ENCODE measurements at regions not wholly inside any gene's neighbourhood (a gene's known extent, or its start where the extent isn't known, plus 50 kb on each side); places are given as distances from the start of the nearest gene placed in this dataset.

DNA sequence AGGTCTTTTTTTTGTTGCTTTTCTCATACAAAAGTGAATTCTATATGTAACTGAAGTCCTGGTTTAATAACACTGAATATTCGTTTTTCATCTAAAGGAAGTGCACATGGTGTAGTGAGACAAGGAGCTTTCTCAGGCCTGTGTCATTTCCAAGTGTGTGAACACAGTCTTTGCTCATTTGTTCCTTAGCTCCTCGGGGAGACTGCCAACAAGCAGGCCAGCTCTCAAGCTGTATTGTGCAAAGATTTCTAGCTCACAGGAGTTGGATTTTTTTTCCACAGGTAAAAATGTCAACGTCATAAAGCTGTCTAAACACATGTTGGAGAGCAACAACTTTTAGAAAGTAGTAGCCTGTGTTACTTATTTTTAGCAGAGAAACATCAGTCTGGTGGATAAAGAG, 87.8 kb upstream of the S1PR1 start:
- no peaks in the 10 kb centered on the region for H3K36me3 ChIP-seq (ENCODE audit: control insufficient read depth in 4 of 4, insufficient read depth in 4 of 4, low read length in 4 of 4)
- peak; percentile 34 to 84 (median 64) for DNase-seq
- WGBS, 2 donors = 26 to 40% methylated on average over 3 of the region's 3 CpGs
- H3K4me1 ChIP-seq (ENCODE audit: control insufficient read depth in 5 of 5, insufficient read depth in 5 of 5, low read length in 5 of 5) = peaks cover 0 to 35% (median 12%) of the 10 kb centered on the region in 5 donors
- H3K27ac ChIP-seq (ENCODE audit: low read depth in 1 of 2, low read length in 1 of 2) = no peak overlapping the region
- no peak overlapping the region for H3K9ac ChIP-seq (ENCODE audit: insufficient read depth in 1 of 2, low read length in 2 of 2)
- no peak for ATAC-seq (ENCODE audit: insufficient read depth, low FRiP score)
- H3K9me3 ChIP-seq (ENCODE audit: control insufficient read depth in 4 of 4, insufficient read depth in 3 of 4, low read length in 3 of 4) = no peaks in the 10 kb centered on the region
- H3K4me3 ChIP-seq = no peak overlapping the region
- TF ChIP-seq, protein P1, sequence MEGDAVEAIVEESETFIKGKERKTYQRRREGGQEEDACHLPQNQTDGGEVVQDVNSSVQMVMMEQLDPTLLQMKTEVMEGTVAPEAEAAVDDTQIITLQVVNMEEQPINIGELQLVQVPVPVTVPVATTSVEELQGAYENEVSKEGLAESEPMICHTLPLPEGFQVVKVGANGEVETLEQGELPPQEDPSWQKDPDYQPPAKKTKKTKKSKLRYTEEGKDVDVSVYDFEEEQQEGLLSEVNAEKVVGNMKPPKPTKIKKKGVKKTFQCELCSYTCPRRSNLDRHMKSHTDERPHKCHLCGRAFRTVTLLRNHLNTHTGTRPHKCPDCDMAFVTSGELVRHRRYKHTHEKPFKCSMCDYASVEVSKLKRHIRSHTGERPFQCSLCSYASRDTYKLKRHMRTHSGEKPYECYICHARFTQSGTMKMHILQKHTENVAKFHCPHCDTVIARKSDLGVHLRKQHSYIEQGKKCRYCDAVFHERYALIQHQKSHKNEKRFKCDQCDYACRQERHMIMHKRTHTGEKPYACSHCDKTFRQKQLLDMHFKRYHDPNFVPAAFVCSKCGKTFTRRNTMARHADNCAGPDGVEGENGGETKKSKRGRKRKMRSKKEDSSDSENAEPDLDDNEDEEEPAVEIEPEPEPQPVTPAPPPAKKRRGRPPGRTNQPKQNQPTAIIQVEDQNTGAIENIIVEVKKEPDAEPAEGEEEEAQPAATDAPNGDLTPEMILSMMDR (IDR thresholded peaks at IDR 0.05; ENCODE audit: control extremely low read depth, extremely low read depth) = no peak
- no peaks in the 10 kb centered on the region for H3K27me3 ChIP-seq (ENCODE audit: control insufficient read depth in 3 of 3, insufficient read depth in 3 of 3, low read length in 2 of 3)

DNA sequence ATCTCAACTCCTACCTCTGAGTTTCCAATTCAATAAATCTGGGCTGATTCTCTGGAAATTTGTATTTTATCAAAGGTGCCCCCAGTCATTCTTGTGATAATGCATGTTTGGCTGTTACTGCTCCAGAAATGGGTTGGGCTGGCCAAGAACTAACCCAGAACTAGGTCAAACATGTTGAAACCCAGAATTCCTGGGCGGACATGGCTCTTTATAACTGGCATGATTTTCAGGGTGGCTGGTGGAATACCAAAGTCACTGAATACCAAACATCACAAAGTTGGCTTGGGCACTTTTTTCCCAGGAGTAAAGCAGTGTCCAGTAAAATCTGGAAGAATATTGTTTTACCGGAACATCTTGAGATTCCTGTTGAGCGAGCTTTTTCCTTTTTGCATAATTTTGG, 89.4 kb upstream of the S1PR1 start:
- no peak for ATAC-seq (ENCODE audit: insufficient read depth, low FRiP score)
- Histone ChIP-seq H3K4me1 (ENCODE audit: control insufficient read depth in 5 of 5, insufficient read depth in 5 of 5, low read length in 5 of 5) (peaks cover 0 to 35% (median 12%) of the 10 kb centered on the region in 5 donors), H3K4me3 (no peak overlapping the region), H3K27me3 (ENCODE audit: control insufficient read depth in 3 of 3, insufficient read depth in 3 of 3, low read length in 2 of 3) (no peaks in the 10 kb centered on the region), H3K27ac (ENCODE audit: low read depth in 1 of 2, low read length in 1 of 2) (no peak overlapping the region), H3K36me3 (ENCODE audit: control insufficient read depth in 4 of 4, insufficient read depth in 4 of 4, low read length in 4 of 4) (no peaks in the 10 kb centered on the region), H3K9ac (ENCODE audit: insufficient read depth in 1 of 2, low read length in 2 of 2) (no peak overlapping the region), H3K9me3 (ENCODE audit: control insufficient read depth in 4 of 4, insufficient read depth in 3 of 4, low read length in 3 of 4) (no peaks in the 10 kb centered on the region)
- TF ChIP-seq, protein P1 (IDR thresholded peaks at IDR 0.05; ENCODE audit: control extremely low read depth, extremely low read depth) = no peak
- WGBS, 2 donors = 85 to 92% methylated on average over 3 of the region's 3 CpGs
- DNase-seq = no peak

DNA sequence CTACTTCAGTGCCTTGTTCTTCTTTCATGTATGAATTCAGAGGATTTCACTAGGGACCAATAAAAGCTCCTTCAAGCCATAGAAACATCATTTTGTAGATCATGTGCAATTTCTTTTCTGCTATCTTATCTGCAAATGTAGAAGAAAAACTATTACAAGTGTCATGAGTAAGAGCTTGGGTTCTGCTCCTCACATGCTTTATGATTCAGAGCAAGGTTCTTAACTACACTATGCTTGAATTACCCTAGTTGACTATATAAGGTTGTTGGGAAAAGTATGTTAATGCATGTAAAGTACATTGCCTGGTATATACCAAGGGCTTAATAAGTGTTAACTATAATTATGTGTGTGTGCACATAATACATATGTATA, 91.4 kb upstream of the S1PR1 start:
- Histone ChIP-seq H3K27me3 (ENCODE audit: control insufficient read depth in 3 of 3, insufficient read depth in 3 of 3, low read length in 2 of 3) (no peaks in the 10 kb centered on the region), H3K27ac (ENCODE audit: low read depth in 1 of 2, low read length in 1 of 2) (no peak overlapping the region), H3K9me3 (ENCODE audit: control insufficient read depth in 4 of 4, insufficient read depth in 3 of 4, low read length in 3 of 4) (no peaks in the 10 kb centered on the region), H3K36me3 (ENCODE audit: control insufficient read depth in 4 of 4, insufficient read depth in 4 of 4, low read length in 4 of 4) (no peaks in the 10 kb centered on the region), H3K4me3 (no peak overlapping the region), H3K4me1 (ENCODE audit: control insufficient read depth in 5 of 5, insufficient read depth in 5 of 5, low read length in 5 of 5) (peaks cover 0 to 28% (median 7%) of the 10 kb centered on the region in 5 donors), H3K9ac (ENCODE audit: insufficient read depth in 1 of 2, low read length in 2 of 2) (no peak overlapping the region)
- ATAC-seq (ENCODE audit: insufficient read depth, low FRiP score) (no peak), DNase-seq (no peak)
- TF ChIP-seq, protein P1 (IDR thresholded peaks at IDR 0.05; ENCODE audit: control extremely low read depth, extremely low read depth) = no peak

DNA sequence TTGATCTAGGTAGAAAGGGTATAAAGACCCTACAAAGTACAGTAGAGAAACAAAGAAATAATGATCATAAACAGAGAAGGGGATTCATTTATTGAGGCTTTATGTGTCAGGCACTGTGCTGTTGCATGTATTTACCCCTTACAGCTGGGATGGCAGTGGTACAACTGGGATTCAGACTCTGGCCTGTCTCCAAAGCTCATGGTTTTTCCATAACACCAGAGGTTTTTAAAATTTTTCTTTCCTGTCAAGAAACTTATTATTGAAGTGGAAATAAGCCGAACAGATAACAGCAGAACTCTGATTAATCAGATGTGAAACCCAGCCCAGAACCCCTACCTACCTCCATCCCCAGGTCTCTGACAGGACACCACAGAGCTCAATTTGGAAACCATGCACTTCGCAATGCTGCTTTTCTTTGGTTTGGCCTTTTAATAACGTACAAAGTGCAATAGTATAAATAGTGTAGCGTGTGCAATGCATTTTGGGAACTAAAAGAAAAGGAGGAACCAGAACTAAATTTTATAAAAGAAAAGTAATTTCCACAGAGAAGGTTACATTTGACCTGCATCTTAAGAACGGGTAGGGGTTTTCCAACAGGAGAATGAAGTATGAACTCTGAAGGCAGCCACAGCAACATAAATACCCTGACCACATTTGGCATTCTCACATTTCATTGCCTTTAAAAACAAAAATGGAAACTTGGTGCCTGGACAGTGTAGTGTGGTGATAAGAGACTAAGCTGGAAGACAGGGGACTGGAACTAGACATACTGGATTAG, 92.0 kb upstream of the S1PR1 start:
- WGBS, 2 donors = 77 to 84% methylated on average over 5 of the region's 5 CpGs
- no peak overlapping the region for H3K9ac ChIP-seq (ENCODE audit: insufficient read depth in 1 of 2, low read length in 2 of 2)
- H3K4me3 ChIP-seq = no peak overlapping the region
- no peak for DNase-seq
- H3K4me1 ChIP-seq (ENCODE audit: control insufficient read depth in 5 of 5, insufficient read depth in 5 of 5, low read length in 5 of 5) = peaks cover 0 to 28% (median 12%) of the 10 kb centered on the region in 5 donors
- no peaks in the 10 kb centered on the region for H3K27me3 ChIP-seq (ENCODE audit: control insufficient read depth in 3 of 3, insufficient read depth in 3 of 3, low read length in 2 of 3)
- H3K9me3 ChIP-seq (ENCODE audit: control insufficient read depth in 4 of 4, insufficient read depth in 3 of 4, low read length in 3 of 4) = no peaks in the 10 kb centered on the region
- H3K27ac ChIP-seq (ENCODE audit: low read depth in 1 of 2, low read length in 1 of 2) = no peak overlapping the region
- TF ChIP-seq, protein P1 (IDR thresholded peaks at IDR 0.05; ENCODE audit: control extremely low read depth, extremely low read depth) = no peak
- H3K36me3 ChIP-seq (ENCODE audit: control insufficient read depth in 4 of 4, insufficient read depth in 4 of 4, low read length in 4 of 4) = no peaks in the 10 kb centered on the region
- ATAC-seq (ENCODE audit: insufficient read depth, low FRiP score) = no peak

Data from lung (tissue), 11 donors.